ENCODE measurements at regions not wholly inside any gene's neighbourhood (a gene's known extent, or its start where the extent isn't known, plus 50 kb on each side); places are given as distances from the start of the nearest gene placed in this dataset.

- DNase-seq: no peak
These were observed 104.5 kb downstream of the NGF start for GRCh38 chr1:115233598-115233997.

DNA sequence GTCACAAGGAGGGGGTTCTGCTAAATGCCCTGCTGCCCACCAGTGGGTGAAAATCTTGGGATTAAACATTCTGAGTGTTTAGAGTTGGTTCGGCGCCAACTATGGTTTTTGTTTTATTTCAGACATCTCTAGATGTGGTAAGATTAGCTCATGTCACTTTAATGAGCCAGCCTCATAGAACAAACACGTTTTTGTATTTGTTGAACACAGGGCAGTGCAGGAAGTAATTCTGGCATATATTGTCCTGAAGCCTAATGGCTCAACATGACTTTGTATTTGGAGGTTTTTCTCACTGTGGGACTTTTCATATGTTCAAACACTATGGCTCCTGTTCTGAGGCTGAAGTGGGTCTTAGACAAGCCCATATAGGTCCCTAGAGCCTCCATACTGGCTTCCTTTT, 107.8 kb downstream of the NGF start:
- no peak for DNase-seq

DNA sequence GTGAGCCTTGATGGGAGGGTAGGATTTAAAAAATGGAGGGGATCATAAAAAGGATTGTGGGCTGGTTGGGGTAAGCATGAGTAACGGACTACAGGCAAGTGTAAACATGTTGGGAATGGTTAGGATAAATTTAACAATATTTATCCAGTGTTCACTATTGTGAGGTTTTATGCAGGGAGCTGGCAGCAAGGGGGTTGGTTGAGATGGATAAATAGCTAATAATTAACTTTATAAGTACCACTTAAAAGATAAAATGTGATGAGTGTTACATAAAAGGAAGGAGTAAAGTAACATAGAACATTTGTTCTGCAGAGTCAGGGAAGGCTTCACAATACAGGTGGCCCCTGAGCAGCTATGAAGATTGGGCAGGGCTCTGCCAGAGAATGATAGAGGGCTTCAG, 109.0 kb downstream of the NGF start:
- no peak for DNase-seq

GRCh38 chr1:115228191-115228590, 109.9 kb downstream of the NGF start:
- no peak for DNase-seq

DNA sequence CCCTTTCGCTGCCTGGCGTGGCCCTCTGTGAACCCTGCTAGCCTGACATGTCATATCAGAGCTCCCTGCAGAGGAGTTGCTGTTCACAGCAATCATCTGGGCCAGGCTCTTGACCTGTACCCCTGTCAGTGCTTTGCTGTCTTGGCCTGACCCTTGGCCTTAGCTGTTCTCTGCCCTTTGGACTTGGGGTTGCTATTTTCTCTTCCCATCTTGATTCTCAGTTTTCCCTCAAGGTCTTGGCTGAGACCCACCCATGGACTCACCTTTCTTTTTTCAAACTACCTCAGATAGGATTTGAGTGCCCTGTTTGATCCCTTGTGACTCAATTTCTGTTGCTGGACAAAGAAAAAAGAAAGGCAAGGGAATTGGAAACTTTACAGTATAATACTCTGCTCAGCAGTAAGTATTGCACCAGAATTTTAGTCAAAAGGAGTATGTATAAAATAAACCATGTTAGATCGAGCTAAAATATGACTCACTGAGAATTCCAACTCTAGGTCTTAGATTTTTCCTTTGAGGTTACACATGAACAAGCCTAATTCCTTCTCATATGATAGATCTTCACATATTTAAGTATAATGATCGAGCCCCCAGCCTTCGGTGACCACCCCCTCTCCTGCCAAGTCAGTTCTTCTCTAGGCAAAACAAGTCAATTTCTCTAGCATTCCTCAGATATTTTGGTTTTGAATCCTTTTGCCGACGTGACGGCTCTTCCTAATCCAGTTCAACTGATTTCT, 110.5 kb downstream of the NGF start:
- no peak for DNase-seq

GRCh38 chr1:115225993-115226685, 111.9 kb downstream of the NGF start:
- DNase-seq: no peak

GRCh38 chr1:115224636-115225035, 113.4 kb downstream of the NGF start:
- DNase-seq: no peak

DNA sequence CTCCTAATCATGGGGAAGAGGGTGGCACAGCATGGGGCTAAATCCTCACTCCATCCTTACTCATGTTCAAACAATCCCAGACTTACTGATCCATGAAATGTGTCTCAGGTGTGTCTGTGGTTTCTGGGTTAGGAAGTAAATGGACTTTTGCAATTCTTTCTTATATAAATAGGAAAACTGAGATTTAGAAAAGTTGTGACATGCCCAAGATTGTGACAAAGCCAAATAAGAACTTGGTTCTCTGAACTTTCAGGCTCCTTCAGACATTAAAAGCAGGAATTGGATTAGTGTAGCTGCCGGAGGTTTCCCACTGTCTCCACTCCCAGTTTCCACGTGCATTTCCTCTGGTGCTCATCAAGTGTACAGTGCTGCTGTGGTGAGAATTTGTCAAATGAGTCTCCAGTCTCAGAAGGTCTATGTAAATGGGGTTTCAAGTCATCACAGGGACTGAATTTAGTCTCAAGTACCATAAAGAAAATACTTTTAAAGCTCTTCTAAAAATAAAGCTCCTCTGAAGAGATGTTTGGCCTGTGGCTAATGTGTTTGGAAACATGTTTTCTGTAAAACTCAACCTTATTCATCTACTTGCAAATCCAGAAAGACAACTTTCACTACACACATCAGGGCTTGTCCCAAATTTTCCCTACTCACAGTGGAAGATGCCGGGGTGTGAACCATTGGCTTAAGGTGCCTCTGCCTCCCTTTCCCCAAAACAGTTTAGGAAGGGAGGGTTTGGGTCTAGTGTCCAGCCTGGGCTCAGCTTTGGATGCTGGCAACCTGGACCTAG, 115.2 kb downstream of the NGF start:
- DNase-seq: no peak

- no peak for DNase-seq
These were observed 117.4 kb downstream of the NGF start for GRCh38 chr1:115220340-115221270.

DNA sequence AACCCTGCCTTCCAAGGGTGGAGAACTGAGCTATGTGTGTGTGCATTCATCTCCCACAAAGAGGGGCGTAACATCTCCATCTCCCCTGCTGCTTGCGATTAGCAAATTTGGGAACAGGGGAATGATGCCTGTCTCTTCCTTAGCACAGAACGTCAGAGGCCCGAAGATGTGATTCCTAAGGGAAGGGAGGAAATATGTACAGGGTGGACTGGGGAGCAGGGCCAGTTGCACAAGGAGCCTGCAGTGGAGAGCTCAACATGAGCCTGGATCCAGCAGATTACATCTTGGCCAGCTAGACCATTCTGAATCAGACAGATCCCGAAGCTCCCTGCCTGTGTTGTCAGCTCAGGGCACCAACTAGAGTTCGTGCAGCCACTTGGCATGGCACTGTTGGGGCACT, 118.1 kb downstream of the NGF start:
- DNase-seq: no peak

DNA sequence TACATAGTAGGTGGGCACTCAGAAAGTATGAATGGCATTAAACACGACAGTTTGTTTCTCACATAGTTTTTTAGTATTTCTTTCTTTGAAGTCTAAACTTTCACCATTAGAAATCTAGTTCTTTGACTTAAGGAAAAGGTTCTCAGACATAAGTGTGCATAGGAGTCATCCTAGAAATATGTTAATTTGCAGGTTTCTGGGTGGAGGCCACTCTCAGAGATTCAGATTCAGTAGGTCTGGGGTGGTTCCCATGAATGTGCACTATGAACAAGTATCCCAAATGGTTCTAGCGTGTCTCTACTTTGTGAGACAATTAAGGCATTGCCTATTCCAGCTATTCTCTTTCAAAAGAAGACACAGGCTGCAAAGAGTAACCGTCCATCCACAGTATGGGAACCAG, 119.3 kb downstream of the NGF start:
- DNase-seq: no peak

DNA sequence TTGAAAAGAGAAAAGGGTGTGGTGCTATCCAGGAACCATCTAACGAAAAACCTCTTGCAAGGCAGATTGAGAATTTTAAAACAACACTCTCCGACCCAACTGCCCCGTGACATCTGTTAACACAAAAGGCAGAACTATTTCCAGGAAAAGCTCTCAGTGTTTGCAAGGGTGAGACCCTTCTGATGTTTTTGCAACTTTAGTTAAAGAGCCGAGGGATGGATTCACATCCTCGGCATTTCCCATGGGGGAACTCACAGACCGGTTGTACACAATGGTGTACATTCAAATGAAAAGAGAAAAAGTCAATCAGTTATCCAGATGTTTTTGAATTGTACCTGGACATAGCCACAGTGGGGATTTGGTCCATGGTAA, 120.0 kb downstream of the NGF start:
- DNase-seq: no peak

DNA sequence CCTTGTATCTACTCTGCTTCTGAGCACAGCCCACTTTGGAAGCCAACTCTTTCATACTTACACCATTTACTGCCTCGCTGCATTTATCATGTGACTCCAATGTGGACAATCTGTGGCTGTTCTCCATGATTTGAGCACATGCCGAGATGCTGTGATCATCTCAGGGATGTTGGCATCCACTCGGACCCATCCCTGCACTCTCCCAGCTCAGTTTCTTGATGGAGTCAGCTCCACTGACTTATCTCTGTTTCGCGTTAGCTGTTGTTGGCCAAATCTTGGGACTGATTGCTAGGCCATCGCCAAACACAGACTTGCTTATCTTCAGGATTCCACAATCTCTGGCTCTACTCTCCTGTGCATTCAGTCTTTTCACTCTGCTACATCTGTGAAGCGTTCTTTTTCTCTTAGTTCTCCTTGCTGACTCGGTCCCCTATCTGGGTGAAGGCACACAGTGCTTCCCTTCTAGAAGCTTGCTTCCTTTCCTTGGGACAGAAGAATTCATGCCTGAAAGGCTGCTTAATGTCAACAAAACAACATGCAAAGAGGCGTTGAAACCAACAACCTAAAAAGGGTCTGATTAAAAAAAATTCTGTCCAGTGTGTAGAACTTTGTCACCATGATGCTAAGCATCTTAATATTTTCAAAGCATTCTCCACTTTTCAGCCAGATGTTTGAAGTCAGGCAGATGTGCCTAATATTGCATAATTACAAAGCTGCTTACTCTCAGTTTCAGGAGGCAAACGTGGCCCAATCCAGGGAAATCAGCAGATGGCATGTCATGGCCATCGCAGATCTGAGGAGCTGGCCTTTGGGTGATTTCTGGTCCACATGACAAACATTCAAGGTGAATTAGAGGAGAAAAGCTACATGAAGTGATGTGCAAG, 120.7 kb downstream of the NGF start:
- no peak for DNase-seq

DNA sequence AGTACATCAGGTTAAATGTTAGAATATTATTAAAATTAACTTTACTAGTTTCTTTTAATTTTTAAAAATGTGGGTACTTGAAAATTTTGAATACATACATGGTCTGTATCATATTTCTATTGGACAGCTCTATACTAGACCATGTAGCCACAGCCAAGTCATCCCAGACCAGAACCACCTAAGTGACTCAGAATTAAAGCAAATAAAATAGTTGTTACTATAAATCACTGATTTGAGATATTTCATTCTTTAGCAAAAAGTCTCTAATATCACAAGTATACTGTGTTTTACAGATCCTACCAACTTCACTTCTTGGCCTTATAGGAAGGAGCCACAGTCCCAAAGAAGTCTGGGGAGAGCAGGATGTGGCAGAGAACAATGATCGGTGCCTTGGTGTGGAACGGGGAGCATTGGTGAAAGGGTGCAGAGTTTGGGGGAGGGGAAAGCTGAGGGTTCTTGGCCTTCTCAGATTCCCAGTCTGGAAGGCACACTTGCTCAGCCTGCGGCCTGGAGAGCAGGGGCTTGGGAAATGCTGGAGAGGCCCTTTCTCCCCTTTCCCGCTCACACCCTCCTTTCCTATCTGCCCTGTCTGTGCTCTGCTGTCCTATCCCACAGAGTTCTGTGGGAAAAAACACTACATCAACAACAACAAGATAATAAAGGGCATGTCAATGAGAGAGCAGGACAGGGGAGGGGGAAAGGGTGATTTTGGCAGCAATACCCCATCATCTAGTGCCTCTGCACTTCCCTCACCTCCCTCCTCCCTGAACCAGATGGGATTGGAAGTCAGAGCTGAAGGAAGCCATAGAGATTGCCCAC, 122.1 kb downstream of the NGF start:
- DNase-seq: no peak

DNA sequence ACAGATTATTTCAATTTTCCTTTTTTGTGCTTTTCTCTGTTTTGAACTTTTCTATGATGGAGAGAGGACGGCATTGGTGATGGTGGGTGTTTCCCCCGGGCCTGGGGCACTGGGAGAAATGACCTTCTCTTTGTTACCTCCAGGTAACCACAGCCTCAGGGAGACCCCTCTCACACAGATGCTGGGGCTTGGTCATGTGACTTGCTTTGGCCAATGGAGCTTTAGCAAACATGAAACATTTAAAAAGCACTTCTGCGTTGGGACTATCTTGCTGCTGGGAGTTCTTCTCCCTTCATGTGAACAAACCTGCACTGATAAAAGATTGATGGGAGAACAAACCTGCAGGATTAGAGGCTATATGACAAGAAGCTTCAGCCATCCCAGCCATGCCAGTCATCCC, 122.9 kb downstream of the NGF start:
- no peak for DNase-seq

DNA sequence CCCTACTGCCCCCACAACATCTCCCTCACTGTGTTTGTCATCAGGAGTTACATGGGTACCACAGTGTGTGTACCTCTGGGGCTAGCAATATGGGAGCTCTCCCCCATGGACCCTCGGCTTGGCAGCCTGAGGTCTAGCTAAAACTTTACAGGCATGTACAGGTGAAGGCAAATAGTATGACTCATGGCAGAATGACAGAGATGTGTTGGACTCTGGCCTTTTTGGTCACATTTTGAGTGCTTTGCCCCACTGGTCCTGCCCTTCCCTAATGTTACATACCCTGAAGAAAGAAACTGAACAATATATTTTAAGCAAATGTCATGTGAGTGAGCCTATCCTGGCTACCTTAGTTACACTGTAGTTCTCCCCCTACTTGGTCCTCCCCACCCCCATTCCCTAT, 124.0 kb downstream of the NGF start:
- no peak for DNase-seq

- no peak for DNase-seq
These were observed 123.8 kb upstream of the TSPAN2 start for GRCh38 chr1:115213130-115213529.

GRCh38 chr1:115211071-115211745, 121.9 kb upstream of the TSPAN2 start:
- no peak for DNase-seq

GRCh38 chr1:115210302-115210711, 121.0 kb upstream of the TSPAN2 start:
- DNase-seq: no peak

DNA sequence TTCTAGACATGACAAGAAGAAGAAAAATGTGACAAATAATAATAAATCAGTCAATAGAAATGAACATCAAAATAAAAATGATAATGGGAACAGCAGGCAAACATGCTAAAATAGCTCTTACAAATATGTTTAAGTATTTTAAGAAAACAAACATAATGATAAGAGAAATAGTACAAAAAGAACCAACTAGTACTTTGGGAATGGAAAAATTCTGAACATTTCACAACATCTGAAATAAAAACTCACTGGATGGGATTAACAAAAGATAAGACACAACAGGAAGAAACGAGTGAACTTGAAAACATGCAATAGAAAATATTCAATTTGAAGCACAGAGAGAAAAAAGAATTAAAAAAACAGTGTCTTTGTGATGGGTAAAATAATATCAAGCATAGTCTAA, 115.2 kb upstream of the TSPAN2 start:
- DNase-seq: no peak

Data from midbrain (tissue), 1 donor.